ENCODE measurements at regions not wholly inside any gene's neighbourhood (a gene's known extent, or its start where the extent isn't known, plus 50 kb on each side); places are given as distances from the start of the nearest gene placed in this dataset.

DNA sequence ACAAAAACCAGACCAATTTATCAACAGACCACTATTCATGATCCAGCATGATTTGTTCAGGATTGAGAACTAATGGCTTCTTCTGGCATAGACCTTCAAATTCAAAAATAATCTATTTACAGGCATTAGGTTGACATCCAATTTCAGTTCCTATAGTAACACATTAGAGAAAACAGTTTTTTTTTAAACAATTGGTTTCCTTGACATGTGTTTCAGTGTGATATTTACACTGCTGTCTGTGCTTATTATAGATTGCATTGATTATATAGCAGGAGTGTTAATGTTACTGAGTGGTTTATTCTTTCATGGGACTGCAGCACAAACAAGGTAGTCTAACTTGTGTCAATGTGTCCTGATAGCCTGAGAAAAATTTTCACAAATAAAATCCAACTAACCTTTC is 579.3 kb downstream of the PLOD2 start:
- TF ChIP-seq, protein P1, sequence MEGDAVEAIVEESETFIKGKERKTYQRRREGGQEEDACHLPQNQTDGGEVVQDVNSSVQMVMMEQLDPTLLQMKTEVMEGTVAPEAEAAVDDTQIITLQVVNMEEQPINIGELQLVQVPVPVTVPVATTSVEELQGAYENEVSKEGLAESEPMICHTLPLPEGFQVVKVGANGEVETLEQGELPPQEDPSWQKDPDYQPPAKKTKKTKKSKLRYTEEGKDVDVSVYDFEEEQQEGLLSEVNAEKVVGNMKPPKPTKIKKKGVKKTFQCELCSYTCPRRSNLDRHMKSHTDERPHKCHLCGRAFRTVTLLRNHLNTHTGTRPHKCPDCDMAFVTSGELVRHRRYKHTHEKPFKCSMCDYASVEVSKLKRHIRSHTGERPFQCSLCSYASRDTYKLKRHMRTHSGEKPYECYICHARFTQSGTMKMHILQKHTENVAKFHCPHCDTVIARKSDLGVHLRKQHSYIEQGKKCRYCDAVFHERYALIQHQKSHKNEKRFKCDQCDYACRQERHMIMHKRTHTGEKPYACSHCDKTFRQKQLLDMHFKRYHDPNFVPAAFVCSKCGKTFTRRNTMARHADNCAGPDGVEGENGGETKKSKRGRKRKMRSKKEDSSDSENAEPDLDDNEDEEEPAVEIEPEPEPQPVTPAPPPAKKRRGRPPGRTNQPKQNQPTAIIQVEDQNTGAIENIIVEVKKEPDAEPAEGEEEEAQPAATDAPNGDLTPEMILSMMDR (optimal IDR thresholded peaks at IDR 0.05 in 1 of 3, IDR thresholded peaks at IDR 0.05 in 1 of 3, conservative IDR thresholded peaks at IDR 0.05 in 1 of 3; ENCODE audit: extremely low read depth in 1 of 3, insufficient read depth in 2 of 3, low read length in 3 of 3) = no peak
- TF ChIP-seq EZH2 (IDR thresholded peaks at IDR 0.05; ENCODE audit: low read length) = no peak
